ENCODE measurements at regions not wholly inside any gene's neighbourhood (a gene's known extent, or its start where the extent isn't known, plus 50 kb on each side); places are given as distances from the start of the nearest gene placed in this dataset.
A peak's percentile ranks its signal among the peaks of the same experiment; 100 is the strongest.

DNA sequence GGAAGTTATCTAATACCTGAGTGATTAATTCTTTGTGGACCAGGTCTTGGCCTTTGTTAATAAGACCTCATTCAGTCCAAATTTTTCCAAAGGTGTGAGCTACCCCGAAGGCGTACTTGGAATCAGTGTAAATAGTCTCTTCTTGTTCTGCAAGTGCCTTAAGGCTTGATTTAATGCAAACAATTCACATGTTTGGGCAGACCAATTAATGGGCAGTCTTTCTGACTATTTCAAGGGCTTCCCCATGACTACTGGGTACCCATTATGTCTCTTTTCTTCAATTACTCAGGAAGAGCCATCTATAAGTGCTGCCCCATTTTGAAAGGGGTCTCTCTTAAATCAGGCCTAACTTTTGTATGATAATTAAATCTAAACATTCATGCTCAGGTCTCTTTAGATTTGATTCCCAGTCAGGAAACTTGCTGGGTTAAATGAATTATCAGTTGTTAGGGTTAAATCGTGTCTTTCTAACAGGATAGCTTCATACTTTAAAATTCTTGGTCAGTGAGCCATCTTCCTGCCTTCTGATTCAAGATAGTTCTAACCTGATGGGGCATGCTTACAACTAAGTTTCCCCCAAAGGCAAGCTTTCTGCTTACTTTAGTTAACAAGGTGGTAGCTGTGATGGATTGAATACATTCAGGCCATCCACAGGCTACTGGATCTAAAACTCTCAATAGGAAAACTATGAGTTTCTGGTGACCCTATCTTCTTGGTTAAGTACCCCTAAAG, 179.6 kb downstream of the CCNG2 start:
- FAIRE-seq (no peak), DNase-seq (ENCODE audit: low read depth) (peak; percentile 91)

DNA sequence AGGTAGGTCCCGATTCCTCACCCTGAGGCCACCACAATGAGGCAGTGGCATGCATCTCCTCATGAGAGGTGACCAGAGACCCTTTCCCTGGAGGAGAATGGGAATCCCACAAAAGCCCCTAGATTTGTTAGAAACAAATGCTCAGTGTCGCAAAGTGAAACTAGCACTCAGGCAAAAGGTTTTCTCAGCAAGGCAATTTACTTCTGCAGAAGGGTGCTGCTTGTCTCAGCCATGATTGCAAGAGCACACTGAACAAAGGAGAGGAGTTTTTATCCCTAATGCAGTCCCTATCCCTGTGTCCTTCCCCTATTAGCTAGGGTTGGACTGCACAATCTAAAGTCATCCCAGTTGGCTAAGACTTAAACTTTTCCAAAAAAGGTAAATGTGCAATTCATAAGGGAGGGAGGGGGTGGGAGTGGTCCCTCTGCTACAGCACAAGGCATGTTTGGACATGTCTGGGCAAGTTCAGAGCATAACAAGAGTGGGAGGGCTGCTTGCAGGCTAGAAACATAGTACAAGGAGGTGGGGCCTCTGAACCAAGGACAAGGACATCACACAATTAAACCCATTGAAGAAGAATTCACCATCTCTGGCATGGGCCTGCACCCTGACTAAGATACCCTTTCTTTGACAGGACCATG, 185.3 kb downstream of the CCNG2 start:
- no peak for FAIRE-seq
- H3K36me3 ChIP-seq (ENCODE audit: control insufficient read depth, insufficient read depth, low read length): no peaks in the 10 kb centered on the region
- H3K27me3 ChIP-seq (ENCODE audit: control insufficient read depth, insufficient read depth, low read length): no peaks in the 10 kb centered on the region
- no peak for DNase-seq (ENCODE audit: low read depth)
- H3K4me3 ChIP-seq (ENCODE audit: low read depth, low read length): no peak overlapping the region
- no peak for TF ChIP-seq CTCF (IDR thresholded peaks at IDR 0.05; ENCODE audit: insufficient read depth, low read length, severe bottlenecking)

More for the DNA sequence above, 179.6 kb downstream of the CCNG2 start:
- H3K4me3 ChIP-seq (ENCODE audit: low read depth, low read length): no peak overlapping the region
- no peaks in the 10 kb centered on the region for H3K27me3 ChIP-seq (ENCODE audit: control insufficient read depth, insufficient read depth, low read length)
- TF ChIP-seq CTCF (IDR thresholded peaks at IDR 0.05; ENCODE audit: insufficient read depth, low read length, severe bottlenecking): no peak
- H3K36me3 ChIP-seq (ENCODE audit: control insufficient read depth, insufficient read depth, low read length): no peaks in the 10 kb centered on the region

GRCh38 chr4:77344001-77344400, 187.0 kb downstream of the CCNG2 start:
- Histone ChIP-seq H3K27me3 (ENCODE audit: control insufficient read depth, insufficient read depth, low read length) (no peaks in the 10 kb centered on the region), H3K36me3 (ENCODE audit: control insufficient read depth, insufficient read depth, low read length) (no peaks in the 10 kb centered on the region), H3K4me3 (ENCODE audit: low read depth, low read length) (no peak overlapping the region)
- DNase-seq (ENCODE audit: low read depth): peak; percentile 95
- FAIRE-seq: peak; percentile 94
- no peak for TF ChIP-seq CTCF (IDR thresholded peaks at IDR 0.05; ENCODE audit: insufficient read depth, low read length, severe bottlenecking)

GRCh38 chr4:77344784-77345183, 187.8 kb downstream of the CCNG2 start:
- peak; percentile 28 for DNase-seq (ENCODE audit: low read depth)
- no peak for FAIRE-seq
- TF ChIP-seq CTCF (IDR thresholded peaks at IDR 0.05; ENCODE audit: insufficient read depth, low read length, severe bottlenecking): no peak
- Histone ChIP-seq H3K36me3 (ENCODE audit: control insufficient read depth, insufficient read depth, low read length) (no peaks in the 10 kb centered on the region), H3K4me3 (ENCODE audit: low read depth, low read length) (no peak overlapping the region), H3K27me3 (ENCODE audit: control insufficient read depth, insufficient read depth, low read length) (no peaks in the 10 kb centered on the region)

GRCh38 chr4:77347351-77347966, 190.5 kb downstream of the CCNG2 start:
- FAIRE-seq: no peak
- no peak for TF ChIP-seq CTCF (IDR thresholded peaks at IDR 0.05; ENCODE audit: insufficient read depth, low read length, severe bottlenecking)

More at GRCh38 chr4:77347351-77347966, 190.5 kb downstream of the CCNG2 start:
- Histone ChIP-seq H3K36me3 (ENCODE audit: control insufficient read depth, insufficient read depth, low read length) (no peaks in the 10 kb centered on the region), H3K27me3 (ENCODE audit: control insufficient read depth, insufficient read depth, low read length) (no peaks in the 10 kb centered on the region), H3K4me3 (ENCODE audit: low read depth, low read length) (no peak overlapping the region)
- no peak for DNase-seq (ENCODE audit: low read depth)
